A549 (cell line): ENCODE measurements at regions not wholly inside any gene's neighbourhood (a gene's known extent, or its start where the extent isn't known, plus 50 kb on each side); places are given as distances from the start of the nearest gene placed in this dataset.

Source experiments
- BHLHE40 ChIP-seq: IDR thresholded peaks from 2 replicates; pipeline ENCODE4 v1.6.1; 2012; ENCODE audit warnings: low read depth, low read length, inconsistent platforms
- CBX2 ChIP-seq: fragments of 200-600 bp; sonication (generic); IDR thresholded peaks from 2 replicates; pipeline ENCODE4 v1.6.1; 2016; ENCODE audit warnings: low read depth, mild to moderate bottlenecking, borderline replicate concordance
- CBX8 ChIP-seq: fragments of 200-600 bp; sonication (generic); IDR thresholded peaks from 2 replicates; pipeline ENCODE4 v1.6.1; 2016
- CEBPB ChIP-seq, 2 experiments: fragments of >200 bp in 1 of 2; sonication (Bioruptor Twin) in 1 of 2; formaldehyde crosslinking in 1 of 2; IDR thresholded peaks; 2 replicates each; pipeline ENCODE4 v1.6.1; 2012 to 2016
- ESRRA ChIP-seq: fragments of 150-350 bp; IDR thresholded peaks from 2 replicates; pipeline ENCODE4 v1.6.1; 2014; ENCODE audit warnings: mild to moderate bottlenecking, low read length, borderline replicate concordance
- FOSL2 ChIP-seq, 2 experiments: fragments of 450-650 bp in 1 of 2; fragments of >200 bp in 1 of 2; sonication (Bioruptor Twin) in 1 of 2; formaldehyde crosslinking; IDR thresholded peaks; 2 replicates each; pipeline versions ENCODE4 v1.5.0 to v1.6.1; 2016 to 2020; ENCODE audit warnings: mild to moderate bottlenecking in 1 of 2, moderate library complexity in 1 of 2
- FOXS1 ChIP-seq: fragments of 250-450 bp; sonication (Bioruptor Pico); IDR thresholded peaks from 2 replicates; pipeline ENCODE4 v1.5.0; 2020; ENCODE audit warnings: mild to moderate bottlenecking, moderate library complexity
- GATA3 ChIP-seq: IDR thresholded peaks from 2 replicates; pipeline ENCODE4 v1.6.1; 2012; ENCODE audit warnings: borderline replicate concordance
- HOXA7 ChIP-seq: fragments of 250-450 bp; sonication (Bioruptor Pico); IDR thresholded peaks from 2 replicates; pipeline ENCODE4 v1.5.0; 2020; ENCODE audit warnings: mild to moderate bottlenecking, moderate library complexity
- HOXB5 ChIP-seq: fragments of 250-450 bp; sonication (Bioruptor Pico); IDR thresholded peaks from 2 replicates; pipeline ENCODE4 v1.5.0; 2020; ENCODE audit warnings: mild to moderate bottlenecking, moderate library complexity
- JUNB ChIP-seq: fragments of >200 bp; sonication (Bioruptor Twin); formaldehyde crosslinking; IDR thresholded peaks from 2 replicates; pipeline ENCODE4 v1.6.1; 2016
- KDM1A ChIP-seq: fragments of 200-600 bp; sonication (generic); IDR thresholded peaks from 2 replicates; pipeline ENCODE4 v1.6.1; 2016; ENCODE audit warnings: low read depth, mild to moderate bottlenecking
- KDM5A ChIP-seq: fragments of 200-600 bp; sonication (generic); IDR thresholded peaks from 2 replicates; pipeline ENCODE4 v1.6.1; 2016; ENCODE audit warnings: antibody characterized with exemption, mild to moderate bottlenecking
- MYC ChIP-seq: IDR thresholded peaks from 2 replicates; pipeline ENCODE4 v1.6.1; 2012; ENCODE audit warnings: mild to moderate bottlenecking, inconsistent platforms, low read length, improper control_type of control experiment, borderline replicate concordance
- NPAS2 ChIP-seq: fragments of 250-450 bp; sonication (Bioruptor Pico); IDR thresholded peaks from 2 replicates; pipeline ENCODE4 v1.8.0; 2022; ENCODE audit warnings: mild to moderate bottlenecking, moderate library complexity, borderline replicate concordance
- RAD21 ChIP-seq, 2 experiments: fragments of >200 bp in 1 of 2; sonication (Bioruptor Twin) in 1 of 2; formaldehyde crosslinking in 1 of 2; IDR thresholded peaks in 1 of 2; conservative IDR thresholded peaks in 1 of 2; 2 replicates in 1 of 2; 3 replicates in 1 of 2; pipeline ENCODE4 v1.6.1; 2012 to 2018; ENCODE audit warnings: inconsistent platforms in 1 of 2
- RCOR1 ChIP-seq: fragments of 150-350 bp; IDR thresholded peaks from 2 replicates; pipeline ENCODE4 v1.6.1; 2014; ENCODE audit warnings: antibody characterized with exemption, low read length, low read depth
- SMC3 ChIP-seq: fragments of >200 bp; sonication (Bioruptor Twin); formaldehyde crosslinking; IDR thresholded peaks from 3 replicates; pipeline ENCODE4 v1.6.1; 2018; ENCODE audit warnings: inconsistent platforms
- TFCP2L1 ChIP-seq: fragments of 250-450 bp; sonication (Bioruptor Pico); IDR thresholded peaks from 2 replicates; pipeline ENCODE4 v1.5.0; 2021; ENCODE audit warnings: mild to moderate bottlenecking
- ZNF302 ChIP-seq: fragments of 250-450 bp; sonication (Bioruptor Pico); IDR thresholded peaks from 2 replicates; pipeline ENCODE4 v1.9.0; 2021; ENCODE audit warnings: inconsistent platforms, mild to moderate bottlenecking, moderate library complexity
- TF ChIP-seq, protein P1 (sequence below): IDR thresholded peaks from 2 replicates; pipeline ENCODE4 v1.6.1; 2012
- TF ChIP-seq, protein P2 (sequence below): fragments of >200 bp; sonication (Bioruptor Twin); formaldehyde crosslinking; IDR thresholded peaks from 3 replicates; pipeline ENCODE4 v1.6.1; 2016
- TF ChIP-seq, protein P3 (sequence below): fragments of >200 bp; sonication (Bioruptor Twin); formaldehyde crosslinking; IDR thresholded peaks from 2 replicates; pipeline ENCODE4 v1.6.1; 2016
- TF ChIP-seq, protein P4 (sequence below): fragments of 450-650 bp; IDR thresholded peaks from 2 replicates; pipeline ENCODE4 v1.6.1; 2014; ENCODE audit warnings: antibody characterized with exemption
- TF ChIP-seq, protein P5 (sequence below): fragments of 250-450 bp; sonication (Bioruptor Pico); IDR thresholded peaks from 2 replicates; pipeline ENCODE4 v1.5.0; 2021; ENCODE audit warnings: mild to moderate bottlenecking, moderate library complexity, borderline replicate concordance

DNA sequence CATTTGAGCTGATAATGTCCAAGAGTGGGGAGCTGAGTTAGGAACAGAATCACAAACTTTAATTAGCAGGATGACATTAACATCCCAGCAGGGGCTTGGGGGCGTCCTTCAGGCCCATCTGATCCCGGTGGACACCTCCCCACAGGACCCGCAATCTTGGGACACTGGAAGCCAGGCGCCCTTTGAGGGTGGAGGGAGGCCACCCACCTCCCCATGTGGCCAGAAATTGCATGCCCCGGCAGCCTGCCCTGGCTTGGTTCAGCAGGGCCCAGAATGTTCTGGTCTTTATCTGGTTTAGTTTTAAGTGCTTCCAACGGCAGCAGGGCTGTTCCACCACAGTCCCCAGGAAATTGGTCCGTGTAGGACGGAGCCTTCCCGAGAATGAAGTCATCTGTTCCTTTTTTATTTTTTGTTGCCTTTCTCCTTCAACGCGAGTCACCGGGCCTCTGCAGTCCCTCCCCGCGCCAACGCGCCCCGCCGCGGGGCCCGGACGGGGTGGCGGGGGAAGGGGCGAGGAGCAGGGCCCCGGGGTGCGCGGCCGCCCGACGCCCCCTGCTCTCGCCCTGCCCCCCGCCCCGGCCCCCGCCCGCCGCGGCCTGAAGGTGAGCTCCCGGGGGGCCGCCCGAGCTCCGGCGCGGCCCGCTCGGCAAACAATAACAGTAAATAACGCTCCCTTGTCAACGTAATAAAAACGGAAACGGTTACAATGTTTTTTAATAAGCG lies 207.9 kb downstream of the C9orf50 start (continued):
- TF ChIP-seq FOSL2 (IDR thresholded peaks at IDR 0.05) (no peak), FOSL2 (CRISPR knock-in tag; IDR thresholded peaks at IDR 0.05) (no peak), CEBPB (IDR thresholded peaks at IDR 0.05) (no peak), BHLHE40 (no peak), MYC (no peak), HOXA7 (peak; percentile 80), ESRRA (no peak), KDM5A (no peak), GATA3 (0 out of 2 replicates have a peak, but pooled peaks have one; percentile 30), ZNF302 (CRISPR knock-in tag) (0 out of 2 replicates have a peak, but pooled peaks have one; percentile 76), FOXS1 (CRISPR knock-in tag) (no peak), RAD21 (conservative IDR thresholded peaks at IDR 0.05 in 1 of 2, IDR thresholded peaks at IDR 0.05 in 1 of 2) (no peak), CBX2 (no peak), JUNB (peak; percentile 36; the same call in 1 of the 2 replicates), TFCP2L1 (CRISPR knock-in tag) (no peak), SMC3 (no peak; the same call in 2 of the 3 replicates), RCOR1 (no peak), HOXB5 (CRISPR knock-in tag) (peak; percentile 88), NPAS2 (CRISPR knock-in tag) (no peak), CBX8 (no peak), KDM1A (no peak)
- TF ChIP-seq, protein P1, sequence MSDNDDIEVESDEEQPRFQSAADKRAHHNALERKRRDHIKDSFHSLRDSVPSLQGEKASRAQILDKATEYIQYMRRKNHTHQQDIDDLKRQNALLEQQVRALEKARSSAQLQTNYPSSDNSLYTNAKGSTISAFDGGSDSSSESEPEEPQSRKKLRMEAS: peak; percentile 86
- TF ChIP-seq, protein P2, sequence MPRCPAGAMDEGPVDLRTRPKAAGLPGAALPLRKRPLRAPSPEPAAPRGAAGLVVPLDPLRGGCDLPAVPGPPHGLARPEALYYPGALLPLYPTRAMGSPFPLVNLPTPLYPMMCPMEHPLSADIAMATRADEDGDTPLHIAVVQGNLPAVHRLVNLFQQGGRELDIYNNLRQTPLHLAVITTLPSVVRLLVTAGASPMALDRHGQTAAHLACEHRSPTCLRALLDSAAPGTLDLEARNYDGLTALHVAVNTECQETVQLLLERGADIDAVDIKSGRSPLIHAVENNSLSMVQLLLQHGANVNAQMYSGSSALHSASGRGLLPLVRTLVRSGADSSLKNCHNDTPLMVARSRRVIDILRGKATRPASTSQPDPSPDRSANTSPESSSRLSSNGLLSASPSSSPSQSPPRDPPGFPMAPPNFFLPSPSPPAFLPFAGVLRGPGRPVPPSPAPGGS: peak; percentile 49; the same call in 1 of the 3 replicates
- TF ChIP-seq, protein P3, sequence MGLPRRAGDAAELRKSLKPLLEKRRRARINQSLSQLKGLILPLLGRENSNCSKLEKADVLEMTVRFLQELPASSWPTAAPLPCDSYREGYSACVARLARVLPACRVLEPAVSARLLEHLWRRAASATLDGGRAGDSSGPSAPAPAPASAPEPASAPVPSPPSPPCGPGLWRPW: no peak
- TF ChIP-seq, protein P4, sequence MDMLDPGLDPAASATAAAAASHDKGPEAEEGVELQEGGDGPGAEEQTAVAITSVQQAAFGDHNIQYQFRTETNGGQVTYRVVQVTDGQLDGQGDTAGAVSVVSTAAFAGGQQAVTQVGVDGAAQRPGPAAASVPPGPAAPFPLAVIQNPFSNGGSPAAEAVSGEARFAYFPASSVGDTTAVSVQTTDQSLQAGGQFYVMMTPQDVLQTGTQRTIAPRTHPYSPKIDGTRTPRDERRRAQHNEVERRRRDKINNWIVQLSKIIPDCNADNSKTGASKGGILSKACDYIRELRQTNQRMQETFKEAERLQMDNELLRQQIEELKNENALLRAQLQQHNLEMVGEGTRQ: no peak
- TF ChIP-seq, protein P5, sequence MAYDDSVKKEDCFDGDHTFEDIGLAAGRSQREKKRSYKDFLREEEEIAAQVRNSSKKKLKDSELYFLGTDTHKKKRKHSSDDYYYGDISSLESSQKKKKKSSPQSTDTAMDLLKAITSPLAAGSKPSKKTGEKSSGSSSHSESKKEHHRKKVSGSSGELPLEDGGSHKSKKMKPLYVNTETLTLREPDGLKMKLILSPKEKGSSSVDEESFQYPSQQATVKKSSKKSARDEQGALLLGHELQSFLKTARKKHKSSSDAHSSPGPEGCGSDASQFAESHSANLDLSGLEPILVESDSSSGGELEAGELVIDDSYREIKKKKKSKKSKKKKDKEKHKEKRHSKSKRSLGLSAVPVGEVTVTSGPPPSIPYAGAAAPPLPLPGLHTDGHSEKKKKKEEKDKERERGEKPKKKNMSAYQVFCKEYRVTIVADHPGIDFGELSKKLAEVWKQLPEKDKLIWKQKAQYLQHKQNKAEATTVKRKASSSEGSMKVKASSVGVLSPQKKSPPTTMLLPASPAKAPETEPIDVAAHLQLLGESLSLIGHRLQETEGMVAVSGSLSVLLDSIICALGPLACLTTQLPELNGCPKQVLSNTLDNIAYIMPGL: no peak
